HG03565 (cell line): ENCODE measurements at regions not wholly inside any gene's neighbourhood (a gene's known extent, or its start where the extent isn't known, plus 50 kb on each side); places are given as distances from the start of the nearest gene placed in this dataset.
A peak's percentile ranks its signal among the peaks of the same experiment; 100 is the strongest.

Experiments used
- ATAC-seq: cut with Tn5 transposase; IDR thresholded peaks from one replicate; pipeline ENCODE4 v1.9.1; 2021; ENCODE audit warnings: mild to moderate bottlenecking, moderate library complexity; ENCODE audit not compliant: unreplicated experiment

DNA sequence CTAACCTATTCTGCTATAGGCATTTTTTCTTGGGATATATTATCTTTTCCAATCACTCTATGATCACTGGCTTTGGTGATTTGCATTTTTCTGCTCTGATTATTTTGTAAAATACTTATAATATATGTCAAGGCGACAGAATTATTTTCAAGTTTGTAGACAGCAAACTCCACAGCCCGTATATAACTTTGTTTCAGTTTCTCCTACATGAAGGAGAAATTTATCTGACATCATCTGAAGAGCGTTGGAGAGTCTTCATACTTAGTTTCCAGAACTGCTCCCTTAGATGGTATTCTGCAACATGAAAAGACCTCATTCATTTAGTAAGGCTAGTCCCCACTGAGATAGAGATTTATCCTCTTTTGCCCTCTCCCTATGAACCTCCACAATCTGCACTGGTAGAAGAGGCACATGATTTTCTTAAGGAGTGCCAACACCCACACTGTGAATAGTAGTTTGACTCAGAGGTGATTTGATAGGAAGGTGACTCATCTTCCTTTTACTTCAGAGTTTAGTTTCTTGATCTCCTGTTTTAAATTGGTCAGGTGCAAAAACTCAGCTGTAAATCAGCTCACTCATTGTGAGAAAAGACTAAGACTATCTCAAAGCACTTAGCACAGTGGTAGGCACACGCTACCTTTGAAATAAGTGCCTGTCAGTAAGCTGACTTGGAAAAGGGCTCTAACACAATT, 1848.6 kb upstream of the CELF4 start:
- peak; percentile 48 for ATAC-seq

DNA sequence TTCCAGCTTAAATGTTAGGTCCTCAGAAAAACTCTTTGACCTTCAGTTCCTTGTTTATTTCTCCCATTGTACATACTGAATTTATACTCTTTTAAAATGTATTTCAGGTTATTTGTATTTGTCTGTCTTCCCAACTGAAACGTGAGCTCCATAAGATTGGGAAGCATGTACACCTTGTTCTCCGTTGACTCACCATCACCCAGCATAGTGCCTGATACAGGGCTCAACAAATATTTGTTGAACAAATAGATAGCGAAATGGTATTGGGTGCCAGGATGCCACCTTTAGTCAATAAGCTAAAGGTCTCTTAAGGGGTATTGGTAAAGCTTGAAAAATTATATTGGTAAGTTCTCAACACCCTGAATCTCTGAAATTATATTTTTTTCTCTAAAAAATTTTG, 1841.3 kb upstream of the CELF4 start:
- no peak for ATAC-seq

DNA sequence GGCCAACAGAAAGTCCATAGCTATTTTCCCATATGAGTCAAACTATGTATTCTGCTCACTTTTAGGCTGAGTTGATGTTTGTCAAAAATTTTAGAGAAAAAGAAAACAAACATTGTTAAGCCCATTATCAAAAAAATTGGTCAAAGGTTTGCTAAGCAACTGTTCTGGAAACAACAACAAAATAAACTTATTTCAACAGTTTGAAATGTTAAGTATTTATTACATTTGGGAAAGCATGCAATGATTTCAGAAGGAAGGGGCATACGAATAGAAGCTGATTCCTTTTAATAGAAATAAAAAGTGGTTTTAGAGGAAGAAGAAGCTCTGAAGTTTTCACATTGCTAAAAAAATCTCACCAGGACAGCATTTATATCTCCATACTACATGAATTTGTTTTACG, 1837.5 kb upstream of the CELF4 start:
- ATAC-seq = no peak

DNA sequence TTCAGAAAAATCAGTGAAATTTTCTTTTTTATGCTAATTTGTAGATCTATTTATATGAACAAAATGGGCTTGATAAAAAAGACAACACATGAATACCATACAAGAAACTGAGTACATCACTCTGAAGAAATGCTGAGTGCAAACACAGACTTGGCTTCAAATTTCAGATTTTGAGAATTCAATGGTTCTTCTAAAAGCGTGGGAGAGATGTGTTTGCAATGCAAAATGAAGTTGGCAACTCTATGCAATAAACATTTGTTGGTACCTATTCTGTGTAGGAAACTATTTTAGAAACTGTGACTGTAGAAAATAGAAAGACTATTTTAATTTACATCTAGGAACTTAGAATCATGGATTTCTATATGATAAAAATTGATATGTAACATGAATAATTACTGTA, 1834.1 kb upstream of the CELF4 start:
- no peak for ATAC-seq

DNA sequence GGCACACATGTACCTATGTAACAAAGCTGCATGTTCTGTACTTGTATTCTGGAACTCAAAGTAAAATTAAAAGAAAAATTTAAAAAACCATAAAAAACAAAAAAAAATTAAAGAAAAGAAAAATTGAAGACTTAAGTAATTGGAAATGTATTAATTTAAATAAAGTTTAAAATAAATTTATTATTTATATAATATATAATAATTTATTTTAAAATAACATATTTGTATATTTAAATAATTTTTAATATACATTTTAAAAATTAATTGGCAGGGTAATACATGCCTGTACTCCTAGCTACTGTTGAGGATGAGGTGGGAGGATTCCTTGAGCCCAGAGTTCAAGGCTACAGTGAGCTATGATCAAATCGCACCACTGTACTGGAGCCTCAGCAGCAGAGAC, 1830.6 kb upstream of the CELF4 start:
- ATAC-seq = no peak

DNA sequence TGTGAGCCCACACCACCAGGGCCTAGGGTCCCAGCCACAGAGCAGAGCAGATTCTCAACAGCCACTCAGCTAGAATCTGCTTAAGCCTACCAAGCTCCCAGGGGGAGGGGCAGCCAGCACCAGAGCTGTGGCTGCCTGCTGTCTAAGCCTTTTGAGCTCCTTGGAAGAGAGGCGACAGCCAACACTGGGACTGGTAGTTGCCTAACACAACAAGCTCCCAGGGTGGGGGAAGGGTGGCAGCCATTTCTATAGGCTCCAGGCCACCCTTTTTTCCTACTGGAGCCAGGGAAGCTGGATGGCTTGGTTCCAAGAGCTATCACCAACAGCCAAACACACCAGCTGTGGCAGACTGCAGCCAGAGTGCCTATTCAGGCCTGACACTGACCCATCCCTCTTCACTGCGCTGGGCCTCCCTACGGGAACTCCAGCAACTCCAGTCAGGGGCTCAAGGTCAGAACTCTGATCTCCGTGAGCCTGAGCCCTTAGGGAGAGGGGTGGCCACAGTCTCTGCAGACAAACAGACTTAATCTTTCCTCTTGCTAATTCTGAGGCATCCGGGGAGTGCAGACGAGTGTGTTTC, 1824.3 kb upstream of the CELF4 start:
- no peak for ATAC-seq

DNA sequence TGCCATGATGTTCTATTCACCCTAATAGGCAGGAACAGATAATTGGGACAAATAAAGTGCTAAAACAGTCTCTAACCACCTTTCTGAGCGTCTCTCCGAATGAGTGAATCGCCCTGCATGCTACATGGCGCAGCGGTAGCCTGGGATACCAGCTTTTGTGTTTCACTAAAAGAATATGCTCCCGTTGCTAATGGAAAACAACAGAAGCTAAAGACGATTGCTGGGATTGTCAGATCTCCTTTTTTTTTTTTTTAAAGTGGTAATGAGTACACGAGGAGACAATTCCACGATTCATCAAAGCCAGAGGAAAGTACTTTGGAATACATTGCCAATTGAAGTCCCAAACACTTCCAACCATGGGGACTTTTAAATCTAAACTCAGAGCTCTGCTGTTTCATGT, 1815.3 kb upstream of the CELF4 start:
- ATAC-seq = no peak

DNA sequence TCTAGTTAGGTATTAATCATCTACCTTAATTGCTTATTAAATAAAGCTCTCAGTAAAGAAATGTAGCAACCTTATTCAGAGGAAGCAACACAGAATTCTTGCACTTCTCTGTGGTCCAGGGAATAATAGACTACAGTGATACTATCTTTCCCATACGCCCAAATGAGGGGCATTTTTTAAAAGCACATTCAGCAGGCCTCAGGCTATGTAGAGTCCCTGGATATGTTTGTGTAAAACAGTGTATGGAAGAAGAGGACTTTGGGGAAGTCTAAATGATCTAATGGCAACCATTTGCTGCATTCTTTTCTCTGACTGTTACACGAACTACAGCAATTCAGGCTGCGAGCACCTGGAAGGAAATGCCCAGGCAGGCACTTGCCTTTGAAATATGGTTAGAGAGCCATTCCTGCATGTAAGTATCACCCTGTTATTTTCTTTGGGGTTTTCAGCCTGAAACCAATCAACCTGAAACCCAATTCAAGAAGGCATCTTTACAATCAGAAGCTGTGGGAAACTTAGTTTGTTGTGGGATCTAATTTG, 1814.7 kb upstream of the CELF4 start:
- ATAC-seq = no peak

DNA sequence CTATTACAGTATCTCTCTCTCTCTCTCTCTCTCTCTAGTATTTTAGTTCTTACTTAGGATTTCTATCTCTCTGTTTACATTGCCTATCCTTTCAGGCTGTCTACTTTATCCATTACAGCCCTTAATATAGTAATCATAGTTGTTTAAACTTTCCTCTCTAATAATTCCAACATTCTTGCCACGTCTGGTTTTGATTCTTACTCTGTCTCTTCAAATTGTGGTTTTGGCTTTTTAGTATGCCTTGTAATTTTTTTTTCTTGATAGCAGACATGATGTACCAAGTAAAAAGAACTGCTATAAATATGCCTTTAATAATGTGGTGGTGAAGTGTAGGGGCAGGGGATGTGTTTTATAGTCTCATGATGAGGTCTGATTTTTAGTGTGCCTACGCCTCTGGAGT, 1809.5 kb upstream of the CELF4 start:
- no peak for ATAC-seq

DNA sequence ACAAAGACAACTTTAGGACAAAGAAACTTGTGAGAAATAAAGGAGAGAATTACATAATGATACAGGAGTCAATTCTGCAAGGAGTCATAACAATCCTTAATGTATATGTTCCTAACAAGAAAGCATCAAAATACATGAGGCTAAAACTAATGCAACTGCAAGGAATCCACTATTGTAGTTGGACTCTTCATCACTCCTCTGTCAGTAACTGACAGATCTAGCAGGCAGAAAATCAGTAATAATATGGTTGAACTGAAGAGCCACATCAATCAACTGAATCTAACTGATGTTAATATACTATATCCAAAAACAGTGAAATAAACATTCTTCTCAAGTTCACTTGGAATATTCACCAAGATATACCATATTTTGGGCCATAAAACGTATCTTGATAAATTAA, 1806.4 kb upstream of the CELF4 start:
- ATAC-seq = no peak

DNA sequence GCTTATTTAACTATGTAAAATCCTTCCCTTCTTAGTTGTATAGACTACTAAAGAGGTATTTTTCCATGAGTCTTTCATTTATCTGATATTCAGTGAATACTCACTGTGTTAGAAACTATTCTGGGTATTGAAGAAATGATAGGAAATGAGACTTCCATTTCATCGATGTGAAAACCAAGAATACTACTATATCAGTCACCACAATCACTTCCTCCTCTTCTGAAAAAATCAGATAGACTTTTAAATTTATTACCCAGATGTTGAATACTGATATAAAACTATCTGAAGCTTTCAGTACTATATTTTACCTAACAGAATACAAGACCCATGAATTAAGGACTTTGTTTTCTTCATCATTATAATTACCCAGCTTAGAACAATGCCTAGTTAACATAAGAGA, 1801.1 kb upstream of the CELF4 start:
- no peak for ATAC-seq

DNA sequence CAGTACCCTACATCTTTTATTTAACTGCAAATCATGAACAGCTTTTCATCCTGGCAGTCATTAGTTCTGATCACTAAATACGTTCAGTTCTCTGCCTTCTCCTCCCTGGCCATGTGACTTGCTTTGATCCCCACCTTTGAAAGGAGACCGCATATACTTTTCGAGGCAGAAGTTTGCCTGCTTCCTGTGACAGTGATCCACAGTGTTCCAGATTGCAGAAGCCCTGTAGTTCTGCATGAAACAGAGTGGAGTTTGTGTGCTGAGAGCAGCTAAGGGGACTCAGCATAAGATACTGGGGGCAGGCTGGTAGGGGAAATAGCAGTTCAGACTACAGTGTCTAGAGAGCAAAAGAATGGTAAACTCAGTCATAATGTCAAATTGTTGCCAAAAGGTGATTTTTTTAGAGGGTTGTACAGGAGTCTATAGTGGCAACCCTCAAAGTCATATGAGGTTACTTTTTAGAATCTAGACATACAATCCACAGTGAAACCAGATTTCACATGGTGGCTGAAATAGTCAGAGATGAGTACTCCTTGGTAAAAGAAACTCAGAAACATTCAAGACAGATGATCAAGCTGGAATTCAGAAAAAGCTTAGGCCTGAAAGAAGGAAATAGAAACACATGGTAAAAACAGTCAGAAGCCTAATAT, 1800.4 kb upstream of the CELF4 start:
- no peak for ATAC-seq

DNA sequence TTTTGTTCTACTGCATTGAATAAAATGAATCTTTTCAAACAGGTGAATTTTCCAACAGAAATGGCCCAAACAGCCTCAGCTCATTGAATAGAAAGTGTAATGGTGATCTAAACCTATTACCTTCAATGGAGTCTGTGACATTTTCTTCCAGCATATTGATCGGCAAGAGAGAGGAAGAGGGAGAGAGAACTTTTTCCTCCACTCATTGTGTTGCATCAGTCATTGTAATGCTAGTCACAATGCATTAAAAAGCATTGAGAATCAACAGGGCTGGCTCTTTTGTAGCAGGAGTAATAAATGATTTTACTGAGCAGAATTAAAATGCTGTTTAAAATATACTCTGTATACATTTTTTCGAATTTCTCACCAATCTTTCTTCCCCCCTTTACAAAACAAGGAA, 1794.5 kb upstream of the CELF4 start:
- ATAC-seq = no peak

DNA sequence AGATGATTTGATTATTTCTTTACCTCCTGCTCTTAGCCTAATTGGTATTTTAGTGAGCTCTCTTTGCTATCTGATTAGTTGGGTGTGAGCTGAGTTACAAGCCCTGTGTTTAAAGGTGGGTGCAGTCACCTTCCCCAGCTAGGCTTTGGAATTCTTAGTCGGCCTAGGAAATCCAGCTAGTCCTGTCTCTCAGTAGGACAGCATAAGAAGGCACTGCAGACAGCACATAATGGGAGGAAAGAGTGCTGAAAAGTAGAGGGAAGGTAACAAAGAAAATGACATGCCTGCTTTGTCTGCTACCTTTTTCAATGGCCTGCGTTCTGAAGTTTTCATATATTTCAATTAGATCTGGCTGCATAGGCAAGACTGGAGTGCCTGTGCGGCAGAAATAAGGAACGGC, 1794.0 kb upstream of the CELF4 start:
- no peak for ATAC-seq

DNA sequence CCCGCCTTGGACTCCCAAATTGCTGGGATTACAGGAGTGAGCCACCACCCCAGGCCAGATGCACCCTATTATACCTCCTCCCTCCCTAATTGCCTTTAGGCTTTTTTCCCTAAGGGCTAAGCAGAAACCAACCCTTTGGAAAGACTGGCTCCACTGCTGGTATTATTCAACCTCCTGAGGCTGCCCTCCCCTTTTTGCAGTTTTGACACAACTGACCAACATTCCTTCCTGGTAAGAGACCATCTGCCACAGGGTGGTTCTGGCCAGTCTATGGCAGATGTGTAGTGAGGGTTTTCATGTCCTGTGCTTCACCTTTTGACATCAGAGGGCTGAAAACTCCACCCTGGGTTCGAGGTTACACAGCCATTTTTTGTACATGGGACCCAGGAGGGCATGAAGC, 1785.3 kb upstream of the CELF4 start:
- ATAC-seq = no peak

DNA sequence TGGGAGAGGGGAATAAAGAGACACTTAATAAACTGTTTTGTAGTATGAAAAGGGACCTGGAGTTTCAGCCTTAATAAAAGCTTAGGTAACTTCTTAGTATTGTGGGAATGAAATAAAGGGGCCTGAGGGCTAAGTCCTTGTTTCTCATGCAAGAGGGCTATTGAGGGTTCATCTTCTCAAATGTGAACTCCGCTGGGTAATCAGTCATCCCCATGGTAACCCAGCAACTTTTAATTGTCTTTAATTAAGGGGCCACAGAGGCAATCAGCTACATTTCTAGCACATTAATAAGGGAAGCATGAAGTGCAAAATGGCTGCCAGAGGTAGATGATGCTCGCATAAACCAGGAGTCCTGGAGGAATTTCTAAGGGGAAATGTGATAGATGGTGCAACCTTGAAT, 1784.2 kb upstream of the CELF4 start:
- no peak for ATAC-seq

DNA sequence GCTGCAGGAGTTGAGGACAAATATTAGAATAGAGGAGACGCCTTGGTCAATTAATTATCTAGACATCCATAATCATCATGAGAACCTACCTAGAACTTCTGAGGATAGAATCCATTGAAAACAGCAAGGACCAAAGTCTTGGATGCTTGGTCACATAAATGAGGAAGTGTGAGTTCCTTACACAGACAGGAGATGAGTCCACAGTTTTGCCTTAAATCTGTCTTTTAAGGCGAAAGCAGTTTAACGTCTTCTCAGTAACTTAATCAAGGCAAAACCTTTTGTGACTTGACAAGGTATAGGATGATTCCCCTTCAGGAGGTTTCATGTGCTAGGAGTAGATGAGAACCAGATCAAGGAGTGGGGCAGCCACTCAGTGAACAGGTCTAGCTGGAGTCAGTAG, 1783.2 kb upstream of the CELF4 start:
- no peak for ATAC-seq

DNA sequence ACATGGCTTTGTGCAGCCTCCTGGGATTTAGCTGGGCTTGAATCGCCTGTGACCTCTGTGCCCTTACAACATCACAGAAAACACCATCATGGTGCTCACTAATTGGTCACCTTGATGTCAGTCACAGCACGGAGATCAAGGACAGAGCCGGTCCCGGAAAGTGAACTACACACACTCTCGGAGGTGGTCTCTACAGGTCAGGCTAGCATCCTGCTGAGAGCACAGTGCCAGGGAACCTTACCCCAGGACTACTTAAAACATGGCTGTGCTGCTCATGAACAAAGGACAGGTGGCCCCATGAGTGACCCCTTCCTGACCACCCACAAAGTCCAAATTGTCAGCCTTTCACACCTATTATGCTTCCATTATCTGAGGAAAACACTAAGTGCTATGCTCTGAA, 1782.1 kb upstream of the CELF4 start:
- no peak for ATAC-seq

DNA sequence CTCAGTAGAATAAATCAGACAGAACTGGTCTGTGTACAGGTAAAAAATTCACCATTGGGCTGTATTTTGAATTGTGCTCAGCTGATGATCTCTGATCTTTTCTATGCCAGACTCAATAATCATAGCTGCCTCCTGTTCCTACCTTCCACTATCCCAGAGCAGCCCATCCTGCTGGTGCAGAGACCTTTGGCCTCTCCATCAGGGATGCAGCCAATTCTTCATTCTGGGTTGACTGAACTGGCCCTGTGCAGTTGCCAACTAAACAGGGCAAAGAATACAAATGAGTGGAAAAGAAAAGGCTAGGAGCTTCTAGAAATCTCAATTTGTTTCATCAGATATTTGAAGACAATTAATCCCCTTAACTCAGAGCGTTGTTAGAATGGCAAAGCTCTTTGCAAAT, 1781.3 kb upstream of the CELF4 start:
- ATAC-seq = no peak

DNA sequence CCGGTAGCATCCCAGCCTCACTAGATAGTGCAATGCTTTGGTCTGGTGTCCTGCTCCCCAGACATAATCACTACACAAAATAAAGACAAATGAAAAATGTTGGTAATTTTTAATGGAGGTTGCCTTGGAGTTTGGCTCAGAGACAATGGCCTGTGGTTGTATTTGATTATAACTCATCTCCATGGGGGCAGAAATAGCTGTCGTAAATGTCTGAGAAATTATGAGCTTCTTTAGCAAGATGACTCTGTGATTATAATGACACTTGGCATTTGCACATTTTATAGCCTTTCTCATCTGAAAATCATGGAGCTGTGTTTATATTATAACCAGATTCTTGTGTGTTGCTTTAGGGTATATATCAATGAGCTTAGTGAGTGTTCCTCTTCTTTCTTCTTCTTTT, 1779.7 kb upstream of the CELF4 start:
- no peak for ATAC-seq

DNA sequence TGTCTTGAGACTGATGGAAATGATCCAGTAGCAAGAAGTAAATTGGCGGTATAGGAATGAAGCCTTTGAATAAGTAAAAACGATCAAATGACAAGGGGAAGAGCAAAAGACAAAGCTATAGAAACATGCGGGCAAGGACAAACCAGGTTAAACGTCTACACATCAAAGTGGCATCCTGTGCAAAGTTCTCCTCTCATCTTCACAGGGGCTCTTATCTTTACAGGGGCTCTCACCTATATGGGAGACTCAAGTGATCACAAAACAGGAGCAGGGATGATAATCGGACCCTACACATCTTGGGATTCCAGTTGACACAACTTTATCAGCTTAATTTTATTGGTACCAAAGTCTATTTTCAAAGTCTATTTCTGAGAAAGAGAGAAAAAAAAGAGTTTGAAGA, 1778.9 kb upstream of the CELF4 start:
- ATAC-seq = no peak

DNA sequence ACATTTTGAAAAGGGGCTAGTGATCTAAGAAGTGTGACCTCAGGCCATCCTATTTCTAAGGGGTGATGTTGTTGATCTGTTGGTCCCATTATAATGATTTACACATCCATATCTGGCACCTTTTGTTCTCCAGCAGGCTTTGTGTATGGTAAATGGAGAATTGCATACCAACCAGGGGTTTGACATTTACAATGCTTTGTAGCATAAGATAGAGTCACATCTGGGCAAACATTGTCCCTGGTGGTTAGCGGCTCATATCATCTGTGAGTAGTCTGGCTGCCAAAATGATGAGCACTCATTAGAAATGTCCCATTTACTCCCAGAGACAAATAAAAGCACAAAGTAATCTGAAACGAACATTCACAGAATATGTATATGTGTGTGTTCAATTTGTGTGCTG, 1775.5 kb upstream of the CELF4 start:
- ATAC-seq = no peak
